Neural progenitor cell (in vitro differentiated cells): ENCODE measurements at regions not wholly inside any gene's neighbourhood (a gene's known extent, or its start where the extent isn't known, plus 50 kb on each side); places are given as distances from the start of the nearest gene placed in this dataset.

Experiments
- DNase-seq: peaks from one replicate; pipeline ENCODE4 v3.0.0-alpha.2; 2016; ENCODE audit warnings: low spot score
- H2AFZ ChIP-seq: fragments of 200-600 bp; sonication (generic); replicated peaks from 2 replicates; pipeline ENCODE4 v1.6.1; 2016; ENCODE audit warnings: antibody characterized with exemption
- H3F3A ChIP-seq: fragments of 200-600 bp; sonication (generic); 2 replicates; pipeline ENCODE4 v1.6.1; 2016; ENCODE audit warnings: antibody characterized with exemption, low read depth
- H3K27ac ChIP-seq: fragments of 200-600 bp; sonication (generic); 2 replicates; pipeline ENCODE4 v1.5.1; 2016; ENCODE audit warnings: mild to moderate bottlenecking
- H3K27me3 ChIP-seq: fragments of 200-600 bp; sonication (generic); 2 replicates; pipeline ENCODE4 v1.6.1; 2016; ENCODE audit warnings: mild to moderate bottlenecking, moderate library complexity
- H3K36me3 ChIP-seq: fragments of 200-600 bp; sonication (generic); 2 replicates; pipeline ENCODE4 v1.5.1; 2016
- H3K4me1 ChIP-seq: fragments of 200-600 bp; sonication (generic); 2 replicates; pipeline ENCODE4 v1.6.1; 2016; ENCODE audit warnings: mixed run types
- H3K4me2 ChIP-seq: fragments of 200-600 bp; sonication (generic); 2 replicates; pipeline ENCODE4 v1.6.1; 2016
- H3K4me3 ChIP-seq: fragments of 200-600 bp; sonication (generic); 2 replicates; pipeline ENCODE4 v1.5.1; 2016
- H3K79me2 ChIP-seq: fragments of 200-600 bp; sonication (generic); 2 replicates; pipeline ENCODE4 v1.6.1; 2016; ENCODE audit warnings: low read depth
- H3K9ac ChIP-seq: fragments of 200-600 bp; sonication (generic); 2 replicates; pipeline ENCODE4 v1.6.1; 2016
- H3K9me3 ChIP-seq: fragments of 200-600 bp; sonication (generic); 2 replicates; pipeline ENCODE4 v1.5.1; 2016; ENCODE audit warnings: low read depth
- H4K20me1 ChIP-seq: fragments of 200-600 bp; sonication (generic); 2 replicates; pipeline ENCODE4 v1.6.1; 2016; ENCODE audit warnings: low read depth
- H3K27ac Mint-ChIP-seq: 3 replicates; pipeline ENCODE4 v1.8.0; 2021; ENCODE audit warnings: mixed read lengths
- H3K27me3 Mint-ChIP-seq: 2 replicates; pipeline ENCODE4 v1.8.0; 2022; ENCODE audit warnings: low read depth, mild to moderate bottlenecking, inconsistent platforms, moderate library complexity, mixed read lengths; ENCODE audit not compliant: insufficient read depth
- H3K36me3 Mint-ChIP-seq: 3 replicates; pipeline ENCODE4 v1.8.0; 2021; ENCODE audit warnings: mixed read lengths
- H3K4me1 Mint-ChIP-seq: 3 replicates; pipeline ENCODE4 v1.8.0; 2021; ENCODE audit warnings: mixed read lengths
- H3K4me3 Mint-ChIP-seq: 3 replicates; pipeline ENCODE4 v1.8.0; 2021; ENCODE audit warnings: mild to moderate bottlenecking, moderate library complexity, mixed read lengths
- H3K9me3 Mint-ChIP-seq: 3 replicates; pipeline ENCODE4 v1.8.0; 2020; ENCODE audit warnings: mixed read lengths
- EZH2 ChIP-seq: fragments of 200-600 bp; sonication (generic); IDR thresholded peaks from 2 replicates; pipeline ENCODE4 v1.6.1; 2017; ENCODE audit warnings: antibody characterized with exemption, mild to moderate bottlenecking, moderate library complexity
- EZH2phosphoT487 ChIP-seq: fragments of 200-600 bp; sonication (generic); IDR thresholded peaks from 2 replicates; pipeline ENCODE4 v1.6.1; 2017; ENCODE audit warnings: antibody characterized with exemption
- TF ChIP-seq, protein P1 (sequence below): fragments of 200-600 bp; sonication (generic); IDR thresholded peaks from 2 replicates; pipeline ENCODE4 v1.5.1; 2017; ENCODE audit warnings: antibody characterized with exemption, mild to moderate bottlenecking

DNA sequence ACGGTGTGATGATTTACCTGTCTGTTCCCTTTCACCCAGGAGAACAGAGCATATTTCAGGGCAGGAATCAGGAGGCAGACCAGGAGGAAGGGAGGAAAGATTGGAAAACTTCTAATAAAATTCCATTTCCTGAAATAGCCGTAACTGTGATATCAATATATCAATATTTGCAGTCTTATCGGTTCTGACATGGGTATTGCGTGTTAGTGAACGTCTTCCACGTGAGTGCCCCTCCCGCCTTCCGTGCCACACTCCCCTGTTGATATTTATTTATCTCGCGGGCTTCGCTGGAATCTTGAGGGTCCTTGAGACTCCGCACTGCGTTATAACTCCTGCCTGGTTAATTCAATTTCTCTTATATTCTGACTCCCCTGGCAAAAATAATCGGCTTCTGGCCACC lies 1160.4 kb downstream of the BRD1 start:
- H2AFZ ChIP-seq: no peak overlapping the region
- TF ChIP-seq EZH2: no peak
- TF ChIP-seq, protein P1, sequence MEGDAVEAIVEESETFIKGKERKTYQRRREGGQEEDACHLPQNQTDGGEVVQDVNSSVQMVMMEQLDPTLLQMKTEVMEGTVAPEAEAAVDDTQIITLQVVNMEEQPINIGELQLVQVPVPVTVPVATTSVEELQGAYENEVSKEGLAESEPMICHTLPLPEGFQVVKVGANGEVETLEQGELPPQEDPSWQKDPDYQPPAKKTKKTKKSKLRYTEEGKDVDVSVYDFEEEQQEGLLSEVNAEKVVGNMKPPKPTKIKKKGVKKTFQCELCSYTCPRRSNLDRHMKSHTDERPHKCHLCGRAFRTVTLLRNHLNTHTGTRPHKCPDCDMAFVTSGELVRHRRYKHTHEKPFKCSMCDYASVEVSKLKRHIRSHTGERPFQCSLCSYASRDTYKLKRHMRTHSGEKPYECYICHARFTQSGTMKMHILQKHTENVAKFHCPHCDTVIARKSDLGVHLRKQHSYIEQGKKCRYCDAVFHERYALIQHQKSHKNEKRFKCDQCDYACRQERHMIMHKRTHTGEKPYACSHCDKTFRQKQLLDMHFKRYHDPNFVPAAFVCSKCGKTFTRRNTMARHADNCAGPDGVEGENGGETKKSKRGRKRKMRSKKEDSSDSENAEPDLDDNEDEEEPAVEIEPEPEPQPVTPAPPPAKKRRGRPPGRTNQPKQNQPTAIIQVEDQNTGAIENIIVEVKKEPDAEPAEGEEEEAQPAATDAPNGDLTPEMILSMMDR: no peak
- TF ChIP-seq EZH2phosphoT487: no peak
- H3K9me3 Mint-ChIP-seq: peaks cover 24% of the 10 kb centered on the region
- no peaks in the 10 kb centered on the region for H3K4me1 Mint-ChIP-seq
- no peaks in the 10 kb centered on the region for H3K4me1 ChIP-seq
- H4K20me1 ChIP-seq: no peaks in the 10 kb centered on the region
- H3K36me3 Mint-ChIP-seq: peaks cover 22% of the 10 kb centered on the region
- H3K79me2 ChIP-seq: no peaks in the 10 kb centered on the region
- H3K27me3 Mint-ChIP-seq: peaks cover 4% of the 10 kb centered on the region
- H3K4me3 Mint-ChIP-seq: no peak overlapping the region
- H3K27ac ChIP-seq: no peak overlapping the region
- no peak for DNase-seq
- H3K9ac ChIP-seq: no peak overlapping the region
- no peaks in the 10 kb centered on the region for H3K27me3 ChIP-seq
- H3K4me2 ChIP-seq: no peak overlapping the region
- no peak overlapping the region for H3K27ac Mint-ChIP-seq
- H3K9me3 ChIP-seq: no peaks in the 10 kb centered on the region
- H3K36me3 ChIP-seq: no peaks in the 10 kb centered on the region
- H3F3A ChIP-seq: no peaks in the 10 kb centered on the region
- no peak overlapping the region for H3K4me3 ChIP-seq

DNA sequence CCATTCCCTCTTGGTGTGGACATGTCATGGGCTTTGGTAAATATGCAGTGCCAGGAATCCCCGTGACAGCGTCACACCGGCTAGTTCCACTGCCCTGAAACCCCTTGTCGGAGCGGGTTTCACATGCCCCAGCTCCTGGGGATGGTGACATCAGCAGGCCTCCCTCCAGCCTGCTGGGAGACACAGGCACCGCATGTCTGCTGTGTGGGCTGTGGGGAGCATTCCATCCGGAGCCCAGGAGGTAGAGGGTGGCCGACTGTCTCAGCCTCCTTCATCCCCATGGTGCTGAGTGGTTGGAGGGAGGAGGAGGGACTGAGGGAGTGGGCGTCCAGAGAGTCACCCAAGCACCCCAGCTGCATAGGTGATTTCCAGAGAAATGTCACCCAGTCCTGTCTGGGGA lies 1161.1 kb downstream of the BRD1 start:
- no peaks in the 10 kb centered on the region for H3K79me2 ChIP-seq
- Mint-ChIP-seq H3K36me3 (peaks cover 19% of the 10 kb centered on the region), H3K4me3 (no peak overlapping the region), H3K27me3 (peaks cover 4% of the 10 kb centered on the region), H3K9me3 (peaks cover 18% of the 10 kb centered on the region), H3K4me1 (no peaks in the 10 kb centered on the region), H3K27ac (no peak overlapping the region)
- H3K4me3 ChIP-seq: no peak overlapping the region
- H3F3A ChIP-seq: no peaks in the 10 kb centered on the region
- no peaks in the 10 kb centered on the region for H3K36me3 ChIP-seq
- H3K4me1 ChIP-seq: no peaks in the 10 kb centered on the region
- H2AFZ ChIP-seq: no peak overlapping the region
- no peak for DNase-seq
- no peak for TF ChIP-seq EZH2phosphoT487
- no peak for TF ChIP-seq EZH2
- TF ChIP-seq, protein P1: no peak
- no peaks in the 10 kb centered on the region for H4K20me1 ChIP-seq
- H3K27ac ChIP-seq: no peak overlapping the region
- H3K4me2 ChIP-seq: no peak overlapping the region
- H3K27me3 ChIP-seq: no peaks in the 10 kb centered on the region
- no peaks in the 10 kb centered on the region for H3K9me3 ChIP-seq
- H3K9ac ChIP-seq: no peak overlapping the region

DNA sequence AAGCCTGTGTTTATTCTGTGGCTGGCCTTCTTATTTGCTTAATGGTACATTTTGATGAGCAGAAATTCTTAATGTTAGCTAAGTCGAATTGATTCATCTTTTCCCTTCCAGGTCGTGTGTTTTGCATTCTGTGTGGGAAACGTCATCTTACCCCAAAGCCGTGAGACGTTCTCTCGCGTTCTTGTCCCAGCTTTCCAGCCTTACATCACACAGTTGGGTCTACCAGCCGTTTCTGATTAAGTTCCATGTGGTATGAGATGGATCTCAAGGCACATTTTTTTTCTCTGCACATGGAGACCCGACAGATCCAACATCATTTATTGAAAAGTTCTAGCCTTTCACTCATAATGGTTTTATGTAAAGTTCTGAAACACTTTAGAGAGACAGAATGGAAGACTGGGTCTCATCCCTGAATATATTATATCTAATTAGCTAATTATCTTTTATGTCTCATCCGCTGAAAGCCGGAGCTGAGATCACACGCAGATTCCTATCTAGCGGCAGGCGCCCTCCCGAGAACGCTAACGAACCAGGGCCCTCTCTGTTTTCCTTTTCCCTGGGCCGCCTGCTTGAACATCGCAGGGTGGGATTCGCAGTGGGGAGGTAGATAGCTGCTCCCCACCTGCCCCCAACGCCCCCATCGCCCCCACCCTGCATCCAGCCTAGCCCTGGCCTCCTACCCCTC lies 1162.2 kb downstream of the BRD1 start:
- Mint-ChIP-seq H3K27me3 (peaks cover 1% of the 10 kb centered on the region), H3K4me1 (no peaks in the 10 kb centered on the region), H3K36me3 (peaks cover 18% of the 10 kb centered on the region), H3K27ac (no peak overlapping the region), H3K4me3 (no peak overlapping the region), H3K9me3 (peaks cover 17% of the 10 kb centered on the region)
- Histone ChIP-seq H3K27me3 (no peaks in the 10 kb centered on the region), H3K4me2 (no peak overlapping the region), H4K20me1 (peaks cover 3% of the 10 kb centered on the region), H3K4me3 (no peak overlapping the region), H3K9ac (no peak overlapping the region), H3F3A (no peaks in the 10 kb centered on the region), H3K9me3 (no peaks in the 10 kb centered on the region), H3K4me1 (no peaks in the 10 kb centered on the region), H3K79me2 (no peaks in the 10 kb centered on the region), H3K27ac (no peak overlapping the region), H3K36me3 (no peaks in the 10 kb centered on the region), H2AFZ (no peak overlapping the region)
- no peak for DNase-seq
- no peak for TF ChIP-seq EZH2
- TF ChIP-seq, protein P1: no peak
- no peak for TF ChIP-seq EZH2phosphoT487
